Skin epidermis (tissue), 12 donors: ENCODE measurements at regions not wholly inside any gene's neighbourhood (a gene's known extent, or its start where the extent isn't known, plus 50 kb on each side); places are given as distances from the start of the nearest gene placed in this dataset.
"Not testable (repeated sequence)": the region's sequence is repeated elsewhere in the genome, so short reads cannot be mapped to it uniquely, and the experiment has no call there.

Source experiments
- H3K27ac ChIP-seq, 21 experiments: fragments of 200-600 bp; sonication (generic) in 11 of 21; one replicate each; pipeline ENCODE4 v1.5.0; 2020; ENCODE audit warnings: mild to moderate bottlenecking in 3 of 21, inconsistent platforms in 2 of 21, moderate library complexity in 2 of 21
- H3K4me3 ChIP-seq, 7 experiments: fragments of 200-600 bp; sonication (generic) in 2 of 7; one replicate each; pipeline ENCODE4 v1.5.0; 2020; ENCODE audit warnings: inconsistent platforms in 2 of 7, mild to moderate bottlenecking in 2 of 7, moderate library complexity in 1 of 7

DNA sequence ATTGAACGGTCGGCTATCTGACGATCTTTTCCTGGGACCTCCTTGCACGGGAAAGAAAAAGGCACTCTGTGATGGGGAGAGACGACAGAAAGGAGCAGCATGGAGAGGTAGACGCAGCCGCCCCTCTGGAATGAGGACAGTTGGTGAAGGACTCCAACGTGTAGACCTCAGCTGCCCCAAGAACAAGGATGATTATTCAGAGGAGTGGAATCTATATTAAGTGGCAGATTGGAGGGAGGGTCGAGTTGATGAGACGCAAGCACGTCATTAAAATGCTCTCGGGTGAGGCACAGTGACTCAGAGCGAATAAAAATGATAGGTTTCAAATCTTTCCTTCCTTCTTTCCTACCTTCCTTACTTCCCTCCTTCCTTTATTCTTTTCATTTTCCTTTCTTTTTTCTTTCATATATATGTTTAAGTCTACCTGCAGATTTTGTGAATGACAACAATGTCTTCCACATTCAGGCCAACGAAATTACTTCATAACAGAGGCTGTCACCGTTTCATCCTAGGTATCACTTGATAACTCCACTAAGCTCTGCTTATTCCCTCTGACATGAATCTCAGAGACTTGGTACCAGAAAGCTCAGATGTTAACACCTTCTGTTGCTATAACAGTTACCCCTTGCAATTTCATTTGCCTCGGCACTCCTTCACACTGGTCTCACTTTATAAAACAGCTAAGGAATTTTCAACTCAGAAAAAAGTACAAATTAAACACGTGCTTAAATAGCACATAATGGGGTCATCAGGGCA is 110.0 kb upstream of the PPARGC1A start:
- no peak overlapping the region for H3K27ac ChIP-seq
- H3K4me3 ChIP-seq, result no peak overlapping the region

DNA sequence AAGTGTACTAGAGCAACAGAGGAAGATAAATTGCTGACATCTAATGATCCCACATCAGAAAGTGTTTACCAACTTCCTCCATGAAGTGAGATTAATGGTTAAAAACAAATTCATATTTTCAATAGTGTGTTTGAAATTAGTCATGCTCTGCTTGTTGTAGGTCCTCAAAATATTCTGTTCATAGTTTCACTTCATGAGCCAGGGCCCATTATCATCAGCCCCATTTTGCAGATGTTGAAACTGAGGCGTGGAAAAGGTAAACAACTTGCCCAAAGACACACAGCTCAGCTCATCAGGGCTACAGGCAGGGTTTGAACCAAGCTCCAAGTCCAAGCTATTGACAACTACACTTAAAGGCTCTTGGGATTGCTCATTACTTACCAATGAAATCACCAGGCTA is 103.5 kb upstream of the PPARGC1A start:
- Histone ChIP-seq H3K4me3 (no peak overlapping the region), H3K27ac (no peak overlapping the region)

DNA sequence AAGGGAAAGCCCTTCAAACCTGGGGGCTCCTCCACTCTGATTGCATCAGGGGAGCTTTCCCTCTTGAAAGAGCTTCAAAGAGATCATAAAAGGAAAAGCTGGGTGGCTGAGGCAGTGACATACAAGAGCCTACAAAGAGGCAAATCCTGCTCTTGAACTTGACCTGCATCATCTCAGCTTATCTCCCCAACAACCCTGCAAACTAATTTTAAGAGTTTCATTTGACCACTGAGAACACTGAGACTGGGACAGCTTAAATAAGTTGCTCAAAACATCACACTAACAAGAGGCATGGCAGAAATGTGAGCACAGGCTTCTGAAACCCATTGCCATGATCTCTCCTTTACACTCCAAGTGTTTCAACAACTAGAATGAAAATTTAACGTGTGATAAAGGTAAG is 101.6 kb upstream of the PPARGC1A start:
- Histone ChIP-seq H3K27ac (no peak overlapping the region), H3K4me3 (no peak overlapping the region)

DNA sequence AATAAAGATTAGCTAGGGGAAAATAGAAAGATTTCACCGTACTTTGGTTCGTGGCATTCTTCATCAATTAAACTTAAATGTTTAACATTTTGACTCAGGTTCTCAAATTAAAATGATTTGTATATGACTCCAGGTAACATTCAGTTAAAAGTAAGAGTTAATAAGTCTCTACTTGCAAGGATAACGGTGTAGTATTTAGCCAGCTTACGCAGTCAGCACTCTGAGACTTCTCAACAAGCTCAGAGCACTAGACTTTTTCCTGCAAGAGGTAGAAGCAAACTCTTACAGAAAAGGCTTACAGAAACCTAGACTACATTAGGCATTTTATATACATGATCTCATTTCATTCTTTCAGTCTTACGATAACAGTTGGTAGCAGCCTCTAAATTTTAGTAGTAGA is 96.4 kb upstream of the PPARGC1A start:
- no peak overlapping the region for H3K27ac ChIP-seq

DNA sequence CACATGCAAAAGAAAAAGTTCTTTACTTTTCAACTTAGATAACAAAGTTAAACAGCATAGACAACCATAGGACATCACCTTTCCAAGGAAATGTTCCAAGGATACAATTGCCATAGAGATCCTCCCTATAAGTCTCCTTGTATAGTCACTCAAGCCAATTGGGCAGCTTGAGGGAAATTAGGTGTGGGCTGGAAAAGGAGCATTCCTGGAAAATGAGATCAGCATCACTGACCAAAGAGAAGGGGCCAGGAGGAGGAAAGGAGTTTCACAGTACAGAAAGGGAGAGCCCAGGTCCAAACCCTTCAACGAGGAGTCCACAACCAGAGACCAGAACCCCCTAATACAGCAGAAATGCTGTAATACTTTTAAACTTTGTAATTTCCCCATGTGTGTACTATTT is 91.5 kb upstream of the PPARGC1A start:
- H3K4me3 ChIP-seq, result no peak overlapping the region
- no peak overlapping the region for H3K27ac ChIP-seq

More for the DNA sequence above, 96.4 kb upstream of the PPARGC1A start:
- no peak overlapping the region for H3K4me3 ChIP-seq

DNA sequence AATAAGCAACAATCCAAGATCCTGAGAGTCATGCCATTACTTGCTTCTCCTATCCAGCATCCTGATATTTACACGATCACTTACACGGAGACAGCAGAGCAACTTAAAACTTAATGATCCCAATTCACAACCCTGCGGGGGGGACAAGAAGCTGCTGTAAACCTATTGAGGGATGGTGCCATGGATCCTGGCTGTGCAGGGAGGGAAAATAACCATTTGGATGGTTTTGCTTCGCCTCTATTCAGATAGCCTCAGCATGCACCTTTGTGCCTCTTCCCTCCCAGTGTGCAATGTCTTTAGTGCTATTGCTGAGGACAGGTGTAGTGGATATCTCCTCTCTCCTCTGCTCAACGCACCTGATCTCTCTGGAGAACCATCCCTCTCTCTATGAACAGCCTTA is 89.7 kb upstream of the PPARGC1A start:
- Histone ChIP-seq H3K27ac (no peak overlapping the region), H3K4me3 (no peak overlapping the region)

DNA sequence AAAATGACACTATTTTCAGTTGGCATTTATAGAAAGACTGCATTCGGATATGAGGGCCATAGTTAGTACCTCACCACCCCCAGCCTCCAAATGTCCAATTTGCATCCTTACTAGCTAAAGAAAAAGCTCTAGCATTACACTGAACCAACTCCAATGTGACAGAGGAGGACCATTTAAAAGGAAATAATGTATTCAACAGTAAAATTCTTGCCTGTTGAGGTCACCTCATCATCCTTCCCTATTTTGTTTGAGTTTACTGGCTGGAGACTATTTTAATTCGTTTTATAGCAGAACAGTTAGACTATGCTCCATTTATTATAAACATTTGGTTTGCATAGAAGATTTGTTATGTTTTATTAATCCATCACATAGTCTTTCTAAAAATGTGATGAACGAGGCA is 88.2 kb upstream of the PPARGC1A start:
- no peak overlapping the region for H3K27ac ChIP-seq
- no peak overlapping the region for H3K4me3 ChIP-seq

DNA sequence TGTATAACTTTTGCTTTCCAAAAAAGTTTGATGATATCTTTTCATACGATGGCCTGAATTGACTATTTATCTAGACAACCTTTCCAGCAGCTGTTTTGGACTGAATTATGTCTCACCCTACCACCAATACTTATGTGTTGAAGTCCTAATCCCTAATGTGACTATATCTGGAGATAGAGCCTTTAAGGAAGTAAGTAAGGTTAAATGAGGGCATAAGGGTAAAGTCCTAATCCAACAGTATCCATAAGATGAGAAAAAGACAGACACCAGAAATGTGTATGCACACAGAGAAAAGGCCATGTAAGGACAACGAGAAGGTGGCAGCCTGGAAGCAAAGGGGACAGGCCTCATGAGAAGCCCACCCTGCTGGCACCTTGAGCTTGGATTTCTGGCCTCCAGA is 86.6 kb upstream of the PPARGC1A start:
- H3K27ac ChIP-seq, result no peak overlapping the region
- H3K4me3 ChIP-seq, result no peak overlapping the region

DNA sequence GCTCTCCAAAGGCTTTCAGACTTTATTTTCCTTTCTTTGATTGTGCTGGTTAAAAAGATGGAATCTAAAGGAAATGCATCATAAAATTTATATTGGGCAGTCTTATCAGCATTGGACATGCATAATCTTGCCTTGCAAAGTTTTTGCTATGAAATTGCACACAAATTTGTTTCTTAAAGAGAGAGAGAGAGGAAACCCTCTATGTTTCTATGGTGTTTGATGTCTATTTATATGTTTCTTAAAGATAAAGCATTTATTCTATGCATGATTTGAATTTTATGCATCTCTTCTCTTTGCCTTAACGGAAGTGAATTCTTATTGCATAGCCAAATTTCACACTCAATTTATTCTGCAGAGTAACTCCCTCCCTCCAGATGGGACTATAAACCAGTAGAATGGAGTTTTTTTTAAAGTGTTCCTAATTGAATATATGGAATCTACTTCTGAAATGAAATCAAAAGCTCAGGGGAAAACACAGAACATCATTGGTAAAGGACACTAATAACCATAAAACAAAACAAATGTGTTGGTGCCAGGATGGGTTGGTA is 83.5 kb upstream of the PPARGC1A start:
- Histone ChIP-seq H3K27ac (no peak overlapping the region), H3K4me3 (no peak overlapping the region)

DNA sequence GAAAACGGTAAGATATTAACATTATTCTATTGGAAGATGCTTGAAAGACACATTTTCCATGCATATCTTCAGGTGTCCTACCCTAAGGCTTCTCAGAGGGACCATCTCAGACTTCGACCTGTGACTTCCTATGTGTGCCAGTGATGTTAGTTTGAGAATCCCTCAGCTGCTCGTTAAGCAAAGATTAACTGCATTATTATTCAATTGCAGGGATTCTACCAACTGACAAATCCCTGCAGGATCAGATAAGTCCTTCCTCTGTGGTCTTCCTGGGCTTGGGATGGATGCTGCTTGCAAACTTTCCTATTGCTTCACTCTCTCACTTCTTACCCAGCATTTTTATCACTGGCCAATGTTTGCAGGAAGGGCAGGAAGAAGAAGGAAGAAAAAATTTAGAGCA is 83.0 kb upstream of the PPARGC1A start:
- no peak overlapping the region for H3K4me3 ChIP-seq
- no peak overlapping the region for H3K27ac ChIP-seq

DNA sequence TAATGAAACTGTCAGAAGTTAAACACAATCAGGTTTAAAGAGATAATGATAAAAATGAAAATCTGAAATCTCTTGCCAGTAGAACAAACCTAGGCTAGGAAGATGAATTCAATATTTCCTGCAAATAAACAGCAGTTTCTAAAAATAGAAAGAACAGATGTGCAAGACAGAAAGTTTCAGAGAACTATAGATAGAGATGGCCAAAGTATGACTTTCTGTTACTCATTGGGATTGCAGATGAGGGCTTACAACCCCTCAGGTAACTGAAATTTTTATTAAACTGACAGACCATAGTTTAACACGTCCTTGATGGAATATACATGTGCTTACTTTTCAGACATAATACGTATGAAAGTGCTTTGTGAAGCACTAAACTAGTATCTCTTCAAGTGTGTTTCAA is 82.3 kb upstream of the PPARGC1A start:
- no peak overlapping the region for H3K4me3 ChIP-seq
- H3K27ac ChIP-seq, result no peak overlapping the region

DNA sequence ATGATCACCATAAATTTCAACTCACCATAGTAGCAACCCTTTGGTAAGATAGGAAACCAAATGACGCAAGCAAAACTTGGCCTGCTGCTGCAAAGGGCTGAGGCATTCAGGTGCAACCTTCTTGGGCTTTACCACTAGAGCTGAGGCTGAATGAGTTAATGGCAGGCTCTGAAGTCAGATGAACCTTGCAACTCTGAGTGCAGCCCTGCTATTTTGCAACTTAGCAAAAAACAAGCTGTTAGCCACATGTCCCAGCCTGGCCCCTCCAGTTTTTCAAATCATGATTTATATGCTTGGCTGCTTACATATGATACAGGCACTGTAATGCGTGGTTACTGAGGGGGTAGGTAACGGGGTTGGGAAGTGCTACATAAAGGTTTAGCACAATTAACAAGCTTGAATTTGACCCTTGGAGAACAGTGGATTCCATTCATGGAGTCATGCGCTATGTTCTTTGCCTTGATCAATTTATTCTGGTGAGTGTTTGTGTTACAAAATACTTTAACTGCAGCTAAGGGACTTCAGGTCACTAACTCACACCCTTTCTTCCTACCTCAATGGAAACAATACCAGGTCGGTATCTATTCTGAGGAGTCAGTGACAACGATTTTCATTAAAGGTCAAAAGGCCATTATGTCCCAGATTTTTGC is 80.5 kb upstream of the PPARGC1A start:
- Histone ChIP-seq H3K27ac (no peak overlapping the region), H3K4me3 (no peak overlapping the region)

DNA sequence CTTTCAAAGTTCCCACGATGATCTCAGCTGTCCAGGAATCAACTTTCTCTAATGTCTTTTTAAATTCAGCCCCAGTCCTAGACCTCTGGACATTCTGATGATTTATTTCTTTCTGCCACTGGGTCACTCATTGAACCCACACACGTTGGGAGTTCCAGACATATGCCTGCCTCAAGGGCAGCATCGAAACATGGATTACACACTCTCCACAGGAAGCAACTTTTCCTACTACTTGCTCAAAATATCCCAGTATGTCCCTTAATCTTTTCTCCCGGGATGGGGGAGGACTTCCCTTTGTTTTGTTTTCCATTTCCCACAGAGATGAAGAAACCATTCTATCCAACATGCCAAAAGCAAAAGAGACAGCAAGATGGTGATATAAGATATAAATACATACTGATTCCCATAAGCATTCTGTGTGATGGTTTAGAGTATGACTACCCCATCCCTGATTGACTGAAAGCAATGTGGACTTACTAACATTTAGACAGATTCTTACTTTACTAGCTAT is 79.8 kb upstream of the PPARGC1A start:
- H3K27ac ChIP-seq, result no peak overlapping the region
- H3K4me3 ChIP-seq, result no peak overlapping the region

DNA sequence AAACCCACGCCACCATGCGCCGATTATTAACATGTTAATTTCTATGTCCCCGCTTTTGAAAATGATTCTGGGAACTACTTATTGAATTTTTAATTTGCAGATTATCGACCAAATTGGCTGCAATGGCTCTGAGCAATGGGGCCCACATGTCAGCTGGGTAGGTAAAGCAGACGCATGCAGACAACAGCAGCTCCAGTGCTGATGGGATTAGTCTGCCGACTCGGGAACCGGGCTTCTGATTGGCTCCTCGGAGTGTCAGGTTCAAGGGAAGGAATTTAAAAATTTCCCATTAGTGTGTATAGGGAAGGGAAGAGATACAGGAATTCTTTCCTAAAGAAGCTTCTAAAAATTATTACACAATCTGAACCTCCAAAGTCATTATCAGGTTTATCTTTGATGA is 77.4 kb upstream of the PPARGC1A start:
- no peak overlapping the region for H3K27ac ChIP-seq
- H3K4me3 ChIP-seq, result no peak overlapping the region

DNA sequence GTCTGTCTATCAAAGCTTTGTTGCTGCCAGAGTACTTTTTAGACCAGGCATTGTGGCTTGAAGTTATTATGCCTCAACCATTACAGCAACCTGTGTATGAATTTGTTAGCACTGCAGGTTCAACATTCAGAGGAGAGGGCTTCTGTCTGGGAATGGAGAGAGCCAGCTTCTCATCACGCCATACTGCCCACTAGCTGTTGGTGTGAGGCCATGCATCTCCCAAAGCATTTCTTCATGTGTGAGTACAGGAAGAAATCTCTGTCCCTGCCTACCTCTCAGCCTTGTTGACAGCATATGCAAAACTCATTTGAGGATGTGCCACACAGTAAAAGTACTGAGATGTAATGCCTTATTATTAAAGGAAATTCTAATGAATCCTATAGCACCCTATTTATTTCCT is 76.9 kb upstream of the PPARGC1A start:
- no peak overlapping the region for H3K27ac ChIP-seq
- no peak overlapping the region for H3K4me3 ChIP-seq

DNA sequence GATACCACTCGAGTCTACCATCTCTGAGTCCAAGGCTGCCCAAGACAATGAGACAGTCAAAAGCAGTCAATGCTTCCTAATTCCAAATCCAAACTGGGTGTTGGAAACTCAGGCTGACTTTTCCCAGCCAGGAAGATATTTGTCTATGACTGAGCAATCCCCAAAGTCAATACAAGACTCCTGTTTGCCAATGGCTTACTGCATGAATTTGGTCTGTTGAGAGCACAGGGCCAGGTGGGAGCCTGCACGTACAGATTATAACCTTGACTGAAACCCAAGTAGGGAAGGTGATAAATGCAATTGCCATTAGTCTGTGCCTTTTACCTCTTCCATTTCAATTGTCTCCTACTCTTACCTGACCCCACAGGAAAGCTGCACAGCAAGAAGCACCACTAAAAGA is 72.6 kb upstream of the PPARGC1A start:
- Histone ChIP-seq H3K27ac (no peak overlapping the region), H3K4me3 (no peak overlapping the region)

DNA sequence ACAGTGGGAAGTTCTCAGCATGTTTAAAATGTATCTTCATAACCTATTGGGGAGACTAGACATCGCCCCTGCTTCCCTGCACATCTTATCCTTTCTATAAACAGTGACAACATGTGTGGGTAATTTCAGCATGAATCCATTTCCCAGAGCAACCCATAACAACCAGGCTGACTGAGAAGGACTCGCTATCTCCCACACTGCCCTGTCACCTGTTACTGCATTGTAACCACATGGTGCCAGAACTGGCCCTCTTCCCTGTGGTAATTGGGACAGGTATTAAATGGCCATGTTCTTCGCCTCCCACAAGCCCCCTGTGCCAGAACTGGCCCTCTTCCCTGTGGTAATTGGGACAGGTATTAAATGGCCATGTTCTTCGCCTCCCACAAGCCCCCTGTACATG is 71.5 kb upstream of the PPARGC1A start:
- not testable (repeated sequence) for H3K4me3 ChIP-seq, H3K27ac ChIP-seq

DNA sequence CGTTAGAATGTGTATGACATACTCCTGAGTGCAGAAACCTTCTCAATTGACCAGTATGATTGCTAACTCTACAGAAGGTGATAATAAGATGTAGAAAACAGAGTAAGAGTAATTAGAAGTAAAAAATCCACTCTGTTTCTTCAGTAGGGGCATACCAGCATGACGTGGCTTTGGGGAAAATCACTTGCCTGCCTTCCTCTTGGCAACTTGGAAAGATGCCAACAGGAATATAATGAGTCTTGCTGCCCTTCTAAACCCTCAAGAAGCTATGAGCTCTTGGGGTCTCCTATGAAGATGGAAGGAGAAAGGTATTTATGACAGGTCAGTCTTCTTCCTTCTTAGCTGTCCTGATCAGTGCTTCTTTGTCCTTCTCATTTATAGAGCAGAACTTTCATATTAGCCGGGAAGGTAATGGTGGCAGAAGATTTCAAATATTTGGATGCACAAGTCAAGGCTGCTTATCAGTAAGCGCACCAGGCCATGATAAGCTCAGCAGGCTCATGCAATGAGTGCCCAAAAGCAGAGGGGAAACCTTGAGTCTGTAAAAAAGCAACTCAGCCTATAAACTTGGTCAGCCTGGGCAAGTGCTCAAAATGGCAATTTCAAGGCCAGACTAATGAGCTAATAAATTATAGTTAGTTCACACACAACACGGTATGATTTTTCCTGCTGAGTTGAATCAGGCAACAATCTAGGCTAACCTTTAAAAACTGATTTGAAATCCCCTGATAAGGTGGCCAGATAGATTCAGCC is 69.7 kb upstream of the PPARGC1A start:
- H3K27ac ChIP-seq, result no peak overlapping the region

DNA sequence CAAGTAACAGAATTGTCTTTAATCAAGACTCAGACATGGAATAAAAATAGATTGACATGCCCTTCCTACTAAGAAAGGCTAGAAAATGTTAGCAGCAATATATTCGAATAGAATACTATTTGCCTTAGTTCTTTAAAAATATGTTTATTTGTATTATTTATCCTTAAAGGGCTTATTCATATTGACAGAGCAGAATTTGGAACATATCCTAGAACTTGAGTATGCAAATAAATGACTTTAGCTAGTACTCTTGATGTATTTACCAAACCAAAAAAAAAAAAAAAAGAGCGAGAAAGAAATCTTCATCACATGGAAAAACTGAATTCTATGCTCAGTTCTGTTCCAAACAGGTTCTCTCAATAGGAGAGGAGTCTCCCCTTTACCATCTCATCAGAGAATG is 68.9 kb upstream of the PPARGC1A start:
- Histone ChIP-seq H3K27ac (no peak overlapping the region), H3K4me3 (no peak overlapping the region)

More for the DNA sequence above, 69.7 kb upstream of the PPARGC1A start:
- H3K4me3 ChIP-seq, result no peak overlapping the region

DNA sequence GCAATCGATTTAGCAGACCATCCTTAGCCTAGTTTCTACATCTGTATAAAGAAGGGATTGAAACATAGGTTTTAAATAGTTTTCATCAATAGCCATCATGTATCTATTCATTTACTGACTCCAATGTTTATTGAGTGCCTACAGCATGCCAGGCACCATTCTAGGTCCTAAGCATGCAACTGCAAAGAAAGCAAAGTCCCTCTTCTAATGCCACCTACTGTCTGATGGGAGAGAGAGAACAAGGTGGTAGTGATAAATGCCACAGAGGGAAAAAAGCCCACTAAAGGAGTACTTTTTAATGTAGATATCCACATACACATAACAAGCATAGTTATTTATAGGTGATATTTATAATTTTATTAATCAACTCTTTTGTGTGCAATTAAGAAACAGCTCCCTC is 67.6 kb upstream of the PPARGC1A start:
- Histone ChIP-seq H3K4me3 (no peak overlapping the region), H3K27ac (no peak overlapping the region)
